Brain microvascular endothelial cell (primary cell): ENCODE measurements at regions not wholly inside any gene's neighbourhood (a gene's known extent, or its start where the extent isn't known, plus 50 kb on each side); places are given as distances from the start of the nearest gene placed in this dataset.

Experiments used
- DNase-seq: peaks from one replicate; pipeline ENCODE4 v3.0.0-alpha.2; 2020
- H3K27ac ChIP-seq: fragments of 250-450 bp; sonication (Bioruptor Pico); 2 replicates; pipeline ENCODE4 v1.5.1; 2020; ENCODE audit warnings: mild to moderate bottlenecking, moderate library complexity
- H3K27me3 ChIP-seq: fragments of 250-450 bp; sonication (Bioruptor Pico); replicated peaks from 2 replicates; pipeline ENCODE4 v1.5.1; 2020; ENCODE audit warnings: mild to moderate bottlenecking
- H3K36me3 ChIP-seq: fragments of 250-450 bp; sonication (Bioruptor Pico); replicated peaks from 2 replicates; pipeline ENCODE4 v1.5.1; 2020; ENCODE audit warnings: mild to moderate bottlenecking
- H3K4me3 ChIP-seq: 2 replicates; pipeline ENCODE4 v1.5.1; 2011; ENCODE audit warnings: low read depth, mild to moderate bottlenecking, control low read depth, low read length, moderate library complexity
- CTCF ChIP-seq: IDR thresholded peaks from 2 replicates; pipeline ENCODE4 v1.5.1; 2011; ENCODE audit warnings: low read depth, mild to moderate bottlenecking, moderate library complexity, low read length, control low read depth, inconsistent platforms; ENCODE audit errors: missing control alignments
- in situ Hi-C: cut with HindIII; loops from 2 replicates; pipeline ENCODE4 v1.10.0; 2017; ENCODE audit warnings: low sequenced_read_pairs, low pct_ligation_motif_present

GRCh38 chr9:20284601-20285289 is 337.6 kb downstream of the MLLT3 start:
- H3K4me3 ChIP-seq = no peak overlapping the region
- TF ChIP-seq CTCF = no peak
- in situ Hi-C loops = no loop called here
- H3K36me3 ChIP-seq = no peaks in the 10 kb centered on the region
- H3K27ac ChIP-seq = no peak overlapping the region
- DNase-seq = no peak
- H3K27me3 ChIP-seq = no peaks in the 10 kb centered on the region

- TF ChIP-seq CTCF = peak; percentile 21
- in situ Hi-C loops = no loop called here
Observed at GRCh38 chr9:20280330-20280729, 342.0 kb downstream of the MLLT3 start.

GRCh38 chr9:20276762-20277161 is 345.5 kb downstream of the MLLT3 start:
- DNase-seq = no peak
- in situ Hi-C loops = no loop called here

More at GRCh38 chr9:20280330-20280729, 342.0 kb downstream of the MLLT3 start:
- H3K27ac ChIP-seq = no peak overlapping the region
- H3K4me3 ChIP-seq = no peak overlapping the region
- no peaks in the 10 kb centered on the region for H3K36me3 ChIP-seq
- H3K27me3 ChIP-seq = no peaks in the 10 kb centered on the region
- no peak for DNase-seq

GRCh38 chr9:20271723-20272122 is 350.6 kb downstream of the MLLT3 start:
- no peak overlapping the region for H3K27ac ChIP-seq
- H3K36me3 ChIP-seq = no peaks in the 10 kb centered on the region
- no peaks in the 10 kb centered on the region for H3K27me3 ChIP-seq
- in situ Hi-C loops = no loop called here
- peak; percentile 62 for TF ChIP-seq CTCF
- no peak for DNase-seq
- no peak overlapping the region for H3K4me3 ChIP-seq

More at GRCh38 chr9:20276762-20277161, 345.5 kb downstream of the MLLT3 start:
- H3K27me3 ChIP-seq = no peaks in the 10 kb centered on the region
- no peak for TF ChIP-seq CTCF
- H3K36me3 ChIP-seq = no peaks in the 10 kb centered on the region
- H3K27ac ChIP-seq = no peak overlapping the region
- no peak overlapping the region for H3K4me3 ChIP-seq

GRCh38 chr9:20271096-20271495 is 351.2 kb downstream of the MLLT3 start:
- no peak overlapping the region for H3K4me3 ChIP-seq
- H3K27me3 ChIP-seq = no peaks in the 10 kb centered on the region
- no peak overlapping the region for H3K27ac ChIP-seq
- in situ Hi-C loops = no loop called here
- no peaks in the 10 kb centered on the region for H3K36me3 ChIP-seq
- no peak for DNase-seq
- TF ChIP-seq CTCF = no peak

- H3K4me3 ChIP-seq = no peak overlapping the region
- in situ Hi-C loops = no loop called here
- TF ChIP-seq CTCF = no peak
Observed at GRCh38 chr9:20270161-20270560, 352.1 kb downstream of the MLLT3 start.

More at GRCh38 chr9:20270161-20270560, 352.1 kb downstream of the MLLT3 start:
- no peak for DNase-seq
- H3K27me3 ChIP-seq = no peaks in the 10 kb centered on the region
- H3K27ac ChIP-seq = no peak overlapping the region
- no peaks in the 10 kb centered on the region for H3K36me3 ChIP-seq
